Epidermal melanocyte (primary cell): ENCODE measurements at regions not wholly inside any gene's neighbourhood (a gene's known extent, or its start where the extent isn't known, plus 50 kb on each side); places are given as distances from the start of the nearest gene placed in this dataset.

Source experiments
- DNase-seq: peaks from one replicate; pipeline ENCODE4 v3.0.0; 2011; ENCODE audit warnings: low spot score; ENCODE audit not compliant: insufficient read length

- DNase-seq = no peak
Measured at GRCh38 chr15:69787791-69788190, 309.9 kb downstream of the TLE3 start.

- DNase-seq = no peak
Measured at GRCh38 chr15:69789648-69790393, 307.9 kb downstream of the TLE3 start.

GRCh38 chr15:69790632-69791031 lies 307.1 kb downstream of the TLE3 start:
- DNase-seq = no peak

GRCh38 chr15:69792823-69793222 lies 304.9 kb downstream of the TLE3 start:
- DNase-seq = no peak

GRCh38 chr15:69793431-69793780 lies 304.3 kb downstream of the TLE3 start:
- DNase-seq = no peak

GRCh38 chr15:69793781-69794451 lies 303.8 kb downstream of the TLE3 start:
- DNase-seq = no peak

GRCh38 chr15:69794645-69795469 lies 302.9 kb downstream of the TLE3 start:
- no peak for DNase-seq

GRCh38 chr15:69795601-69796000 lies 302.1 kb downstream of the TLE3 start:
- no peak for DNase-seq

- no peak for DNase-seq
Measured at GRCh38 chr15:69797051-69797595, 300.6 kb downstream of the TLE3 start.

GRCh38 chr15:69797615-69798014 lies 300.1 kb downstream of the TLE3 start:
- no peak for DNase-seq

- DNase-seq = no peak
Measured at GRCh38 chr15:69798481-69799250, 299.1 kb downstream of the TLE3 start.

GRCh38 chr15:69801144-69801543 lies 296.6 kb downstream of the TLE3 start:
- DNase-seq = no peak

- no peak for DNase-seq
Measured at GRCh38 chr15:69802432-69802831, 295.3 kb downstream of the TLE3 start.

GRCh38 chr15:69804786-69805185 lies 292.9 kb downstream of the TLE3 start:
- DNase-seq = no peak

GRCh38 chr15:69805248-69805953 lies 292.3 kb downstream of the TLE3 start:
- no peak for DNase-seq

- DNase-seq = no peak
Measured at GRCh38 chr15:69806287-69806915, 291.3 kb downstream of the TLE3 start.

- DNase-seq = no peak
Measured at GRCh38 chr15:69807721-69808120, 290.0 kb downstream of the TLE3 start.

GRCh38 chr15:69808756-69809155 lies 289.0 kb downstream of the TLE3 start:
- DNase-seq = no peak

GRCh38 chr15:69809421-69809820 lies 288.3 kb downstream of the TLE3 start:
- DNase-seq = no peak
